ENCODE measurements at regions not wholly inside any gene's neighbourhood (a gene's known extent, or its start where the extent isn't known, plus 50 kb on each side); places are given as distances from the start of the nearest gene placed in this dataset.

DNA sequence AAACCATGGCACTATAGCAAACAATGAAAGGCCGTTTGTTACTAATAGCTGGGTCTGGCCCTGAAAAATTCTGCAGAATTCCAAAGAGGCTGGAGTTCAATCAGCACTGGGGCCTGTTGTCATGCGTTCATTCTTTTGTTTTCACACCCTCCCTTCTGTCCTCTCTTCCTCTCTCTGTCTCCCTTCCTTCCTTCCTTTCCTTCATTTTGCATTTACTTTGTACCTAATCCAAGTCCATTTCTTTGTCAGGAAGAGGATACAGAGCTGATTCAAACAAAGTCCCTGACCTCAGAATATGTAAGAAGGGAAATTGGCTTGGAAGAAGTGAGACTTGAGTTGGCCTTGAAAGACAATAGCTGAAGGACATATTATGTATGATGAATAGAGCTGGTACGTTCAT lies 119.6 kb upstream of the LDB2 start:
- Histone ChIP-seq H3K4me1 (ENCODE audit: control insufficient read depth in 1 of 2, insufficient read depth in 2 of 2, low read length in 2 of 2) (peaks cover 0 to 2% of the 10 kb centered on the region in 2 experiments), H2BK120ac (ENCODE audit: insufficient read depth, low read length, poor library complexity) (no peak overlapping the region), H3K4ac (ENCODE audit: low read depth, low read length) (no peak overlapping the region), H3K9ac (ENCODE audit: low read length) (no peak overlapping the region), H3K23ac (ENCODE audit: low read length) (no peak overlapping the region), H2AK5ac (ENCODE audit: low read length) (no peak overlapping the region), H2AFZ (ENCODE audit: insufficient read depth, low read length, poor library complexity) (no peak overlapping the region), H3K36me3 (ENCODE audit: control insufficient read depth in 1 of 2, insufficient read depth in 2 of 2, low read length in 2 of 2) (no peaks in the 10 kb centered on the region), H4K8ac (ENCODE audit: low read depth, low read length) (no peak overlapping the region), H3K79me1 (ENCODE audit: low read length) (no peaks in the 10 kb centered on the region), H3K79me2 (ENCODE audit: control insufficient read depth, insufficient read depth, low read length, poor library complexity) (no peaks in the 10 kb centered on the region), H3K9me3 (ENCODE audit: insufficient read depth, low read depth, low read length) (no peaks in the 10 kb centered on the region), H3K14ac (ENCODE audit: low read length) (no peak overlapping the region), H2BK12ac (ENCODE audit: low read length) (no peak overlapping the region), H3K18ac (ENCODE audit: low read length) (no peak overlapping the region), H3K4me2 (ENCODE audit: low read length) (no peak overlapping the region), H4K12ac (ENCODE audit: low read depth, low read length) (no peak overlapping the region), H3K4me3 (ENCODE audit: low read depth, low read length) (no peak overlapping the region), H2BK5ac (ENCODE audit: low read depth, low read length, poor library complexity) (no peak overlapping the region), H3K27ac (ENCODE audit: low read depth, low read length) (no peak overlapping the region), H3K27me3 (ENCODE audit: insufficient read depth, low read length) (no peaks in the 10 kb centered on the region), H4K91ac (ENCODE audit: low read depth, low read length) (no peak overlapping the region)
- no CpG with 5 or more reads among the region's 3 CpGs for WGBS (ENCODE audit: extremely low coverage, insufficient coverage, insufficient read length)
- DNase-seq, result no peak

DNA sequence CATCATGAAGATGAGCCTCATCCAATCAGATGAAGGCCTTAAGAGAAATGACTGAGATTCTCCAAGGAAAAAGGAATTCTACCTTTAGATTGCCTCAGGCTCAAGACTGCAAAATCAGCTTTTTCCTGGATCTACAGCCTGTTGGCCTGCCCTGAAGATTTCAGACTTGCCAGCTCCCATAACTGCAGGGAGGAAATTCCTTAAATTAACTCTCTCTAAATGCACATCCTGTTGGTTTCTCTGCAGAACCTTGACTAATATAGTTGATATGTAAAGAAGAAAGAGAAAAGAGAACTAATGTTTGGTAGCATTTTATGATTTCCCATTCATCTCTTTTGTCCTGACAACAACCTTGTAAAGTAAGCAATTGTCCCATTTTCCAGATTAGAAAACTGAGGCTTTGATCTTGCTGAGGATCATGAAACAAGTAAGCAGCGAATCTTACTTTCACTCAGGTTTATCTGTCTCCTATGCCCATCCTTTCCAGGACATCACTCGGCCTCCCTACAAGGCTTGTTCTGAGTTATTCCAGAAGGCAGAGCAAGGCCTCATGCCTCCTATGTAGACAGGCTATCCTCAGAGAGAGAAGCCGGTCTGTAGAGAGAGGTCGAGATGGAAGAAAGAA lies 115.0 kb upstream of the LDB2 start:
- Histone ChIP-seq H3K4me2 (ENCODE audit: low read length) (no peak overlapping the region), H3K79me1 (ENCODE audit: low read length) (no peaks in the 10 kb centered on the region), H3K79me2 (ENCODE audit: control insufficient read depth, insufficient read depth, low read length, poor library complexity) (no peaks in the 10 kb centered on the region), H2BK5ac (ENCODE audit: low read depth, low read length, poor library complexity) (no peak overlapping the region), H3K27me3 (ENCODE audit: insufficient read depth, low read length) (no peaks in the 10 kb centered on the region), H3K9ac (ENCODE audit: low read length) (no peak overlapping the region), H4K12ac (ENCODE audit: low read depth, low read length) (no peak overlapping the region), H3K9me3 (ENCODE audit: insufficient read depth, low read depth, low read length) (no peaks in the 10 kb centered on the region), H2BK120ac (ENCODE audit: insufficient read depth, low read length, poor library complexity) (no peak overlapping the region), H2BK12ac (ENCODE audit: low read length) (no peak overlapping the region), H3K4me1 (ENCODE audit: control insufficient read depth in 1 of 2, insufficient read depth in 2 of 2, low read length in 2 of 2) (peaks cover 2 to 3% of the 10 kb centered on the region in 2 experiments), H2AFZ (ENCODE audit: insufficient read depth, low read length, poor library complexity) (no peak overlapping the region), H2AK5ac (ENCODE audit: low read length) (no peak overlapping the region), H3K36me3 (ENCODE audit: control insufficient read depth in 1 of 2, insufficient read depth in 2 of 2, low read length in 2 of 2) (no peaks in the 10 kb centered on the region), H4K91ac (ENCODE audit: low read depth, low read length) (no peak overlapping the region), H3K27ac (ENCODE audit: low read depth, low read length) (no peak overlapping the region), H3K14ac (ENCODE audit: low read length) (no peak overlapping the region), H3K4ac (ENCODE audit: low read depth, low read length) (no peak overlapping the region), H3K4me3 (ENCODE audit: low read depth, low read length) (no peak overlapping the region), H3K23ac (ENCODE audit: low read length) (no peak overlapping the region), H4K8ac (ENCODE audit: low read depth, low read length) (no peak overlapping the region), H3K18ac (ENCODE audit: low read length) (no peak overlapping the region)
- no peak for DNase-seq
- no CpG with 5 or more reads among the region's 4 CpGs for WGBS (ENCODE audit: extremely low coverage, insufficient coverage, insufficient read length)

DNA sequence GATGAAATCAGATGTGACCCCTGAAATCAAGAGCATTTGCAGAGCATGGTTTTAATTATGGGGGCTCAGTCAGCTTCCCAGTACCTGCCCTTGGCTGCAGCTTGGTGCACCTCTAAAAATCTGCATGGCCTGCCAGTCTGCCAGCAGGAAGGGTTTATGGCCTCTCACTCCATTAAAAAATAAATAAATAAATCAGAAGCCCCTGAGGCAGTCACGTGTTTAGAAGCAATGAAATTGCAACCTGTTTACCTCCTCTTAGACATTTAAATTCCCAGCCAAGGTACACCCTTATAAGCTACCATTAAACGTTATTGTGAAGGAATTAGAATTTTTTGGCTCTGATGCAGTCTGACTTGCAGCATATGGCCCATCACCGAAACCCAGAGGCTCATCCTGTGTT lies 114.0 kb upstream of the LDB2 start:
- Histone ChIP-seq H3K27ac (ENCODE audit: low read depth, low read length) (no peak overlapping the region), H3K27me3 (ENCODE audit: insufficient read depth, low read length) (no peaks in the 10 kb centered on the region), H3K4me2 (ENCODE audit: low read length) (no peak overlapping the region), H3K14ac (ENCODE audit: low read length) (no peak overlapping the region), H3K79me1 (ENCODE audit: low read length) (no peaks in the 10 kb centered on the region), H3K18ac (ENCODE audit: low read length) (no peak overlapping the region), H3K4ac (ENCODE audit: low read depth, low read length) (no peak overlapping the region), H2BK5ac (ENCODE audit: low read depth, low read length, poor library complexity) (no peak overlapping the region), H4K12ac (ENCODE audit: low read depth, low read length) (no peak overlapping the region), H2BK12ac (ENCODE audit: low read length) (no peak overlapping the region), H3K9ac (ENCODE audit: low read length) (no peak overlapping the region), H3K4me1 (ENCODE audit: control insufficient read depth in 1 of 2, insufficient read depth in 2 of 2, low read length in 2 of 2) (peaks cover 2 to 3% of the 10 kb centered on the region in 2 experiments), H2AK5ac (ENCODE audit: low read length) (no peak overlapping the region), H3K23ac (ENCODE audit: low read length) (no peak overlapping the region), H2BK120ac (ENCODE audit: insufficient read depth, low read length, poor library complexity) (no peak overlapping the region), H4K8ac (ENCODE audit: low read depth, low read length) (no peak overlapping the region), H3K9me3 (ENCODE audit: insufficient read depth, low read depth, low read length) (no peaks in the 10 kb centered on the region), H3K79me2 (ENCODE audit: control insufficient read depth, insufficient read depth, low read length, poor library complexity) (no peaks in the 10 kb centered on the region), H3K36me3 (ENCODE audit: control insufficient read depth in 1 of 2, insufficient read depth in 2 of 2, low read length in 2 of 2) (no peaks in the 10 kb centered on the region), H2AFZ (ENCODE audit: insufficient read depth, low read length, poor library complexity) (no peak overlapping the region), H4K91ac (ENCODE audit: low read depth, low read length) (no peak overlapping the region), H3K4me3 (ENCODE audit: low read depth, low read length) (no peak overlapping the region)
- DNase-seq, result no peak
- no CpG with 5 or more reads among the region's 3 CpGs for WGBS (ENCODE audit: extremely low coverage, insufficient coverage, insufficient read length)

DNA sequence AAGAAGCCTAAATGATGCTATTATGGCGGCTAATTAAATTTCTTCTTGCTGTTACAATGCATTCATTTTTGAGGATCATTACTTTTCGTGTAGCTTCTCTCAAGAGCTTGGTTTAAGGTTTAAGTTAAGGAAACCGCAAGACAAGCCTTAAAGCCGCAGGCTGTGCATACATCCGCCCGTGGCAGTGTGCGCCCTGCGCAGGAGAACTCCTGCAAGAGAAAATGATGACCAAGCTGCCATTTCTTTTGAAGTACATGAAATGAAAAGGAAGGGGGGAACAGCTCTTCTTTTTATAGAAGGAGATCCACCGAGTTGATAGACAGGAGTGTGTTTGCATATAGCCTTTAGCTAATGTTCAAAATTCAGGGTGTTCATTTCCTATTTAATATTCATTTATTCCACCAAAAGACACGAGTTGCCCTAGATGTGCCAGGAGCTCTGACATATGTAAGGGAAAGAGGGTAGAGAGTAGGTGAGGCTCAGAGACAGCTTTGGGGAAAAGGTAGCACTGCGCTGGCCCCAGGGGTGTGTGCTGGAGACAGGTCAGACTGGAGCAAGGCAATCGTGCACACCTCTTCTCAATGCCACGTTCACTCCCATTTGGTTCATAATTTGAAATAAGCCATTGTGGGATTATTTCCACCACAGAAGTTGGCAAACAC lies 112.1 kb upstream of the LDB2 start:
- no peak overlapping the region for H2AK5ac ChIP-seq (ENCODE audit: low read length)
- no peaks in the 10 kb centered on the region for H3K79me1 ChIP-seq (ENCODE audit: low read length)
- peaks cover 2 to 3% of the 10 kb centered on the region in 2 experiments for H3K4me1 ChIP-seq (ENCODE audit: control insufficient read depth in 1 of 2, insufficient read depth in 2 of 2, low read length in 2 of 2)
- H3K9me3 ChIP-seq (ENCODE audit: insufficient read depth, low read depth, low read length), result no peaks in the 10 kb centered on the region
- no peak overlapping the region for H4K12ac ChIP-seq (ENCODE audit: low read depth, low read length)
- H3K4me2 ChIP-seq (ENCODE audit: low read length), result no peak overlapping the region
- H3K23ac ChIP-seq (ENCODE audit: low read length), result no peak overlapping the region
- no peak overlapping the region for H4K91ac ChIP-seq (ENCODE audit: low read depth, low read length)
- no peak for DNase-seq
- H3K4ac ChIP-seq (ENCODE audit: low read depth, low read length), result no peak overlapping the region
- H3K27me3 ChIP-seq (ENCODE audit: insufficient read depth, low read length), result no peaks in the 10 kb centered on the region
- no peak overlapping the region for H3K27ac ChIP-seq (ENCODE audit: low read depth, low read length)
- H2BK120ac ChIP-seq (ENCODE audit: insufficient read depth, low read length, poor library complexity), result no peak overlapping the region
- no peak overlapping the region for H3K14ac ChIP-seq (ENCODE audit: low read length)
- no peak overlapping the region for H3K4me3 ChIP-seq (ENCODE audit: low read depth, low read length)
- no peak overlapping the region for H2BK12ac ChIP-seq (ENCODE audit: low read length)
- H2BK5ac ChIP-seq (ENCODE audit: low read depth, low read length, poor library complexity), result no peak overlapping the region
- H3K9ac ChIP-seq (ENCODE audit: low read length), result no peak overlapping the region
- no peaks in the 10 kb centered on the region for H3K36me3 ChIP-seq (ENCODE audit: control insufficient read depth in 1 of 2, insufficient read depth in 2 of 2, low read length in 2 of 2)
- no peak overlapping the region for H2AFZ ChIP-seq (ENCODE audit: insufficient read depth, low read length, poor library complexity)
- no peak overlapping the region for H3K18ac ChIP-seq (ENCODE audit: low read length)
- no CpG with 5 or more reads among the region's 13 CpGs for WGBS (ENCODE audit: extremely low coverage, insufficient coverage, insufficient read length)
- H3K79me2 ChIP-seq (ENCODE audit: control insufficient read depth, insufficient read depth, low read length, poor library complexity), result no peaks in the 10 kb centered on the region
- H4K8ac ChIP-seq (ENCODE audit: low read depth, low read length), result no peak overlapping the region
